ENCODE measurements at regions not wholly inside any gene's neighbourhood (a gene's known extent, or its start where the extent isn't known, plus 50 kb on each side); places are given as distances from the start of the nearest gene placed in this dataset.

- Mint-ChIP-seq H3K36me3 (ENCODE audit: low read depth) (no peaks in the 10 kb centered on the region), H3K27me3 (no peaks in the 10 kb centered on the region), H3K27ac (no peak overlapping the region), H3K4me3 (no peak overlapping the region), H3K9me3 (peaks cover 16% of the 10 kb centered on the region), H3K4me1 (ENCODE audit: low read depth) (no peaks in the 10 kb centered on the region)
- intact Hi-C loops (cut with micrococcal nuclease) = no loop called here
- ChIA-PET CTCF (no interaction called here), POLR2A (no interaction called here)
- ATAC-seq (no peak), DNase-seq (no peak)
- TF ChIP-seq CTCF (IDR thresholded peaks at IDR 0.05) = no peak
Measured at GRCh38 chr6:115398607-115399006, 662.1 kb downstream of the FRK start.

- ATAC-seq (no peak), DNase-seq (no peak)
- no peak for TF ChIP-seq CTCF (IDR thresholded peaks at IDR 0.05)
- Mint-ChIP-seq H3K27ac (no peak overlapping the region), H3K27me3 (no peaks in the 10 kb centered on the region), H3K4me3 (no peak overlapping the region), H3K9me3 (peaks cover 19% of the 10 kb centered on the region), H3K36me3 (ENCODE audit: low read depth) (no peaks in the 10 kb centered on the region), H3K4me1 (ENCODE audit: low read depth) (no peaks in the 10 kb centered on the region)
- intact Hi-C loops (cut with micrococcal nuclease) = no loop called here
- CTCF ChIA-PET = no interaction called here
- POLR2A ChIA-PET = no interaction called here
Measured at GRCh38 chr6:115396112-115396906, 664.4 kb downstream of the FRK start.

- DNase-seq (no peak), ATAC-seq (no peak)
- ChIA-PET CTCF (no interaction called here), POLR2A (no interaction called here)
- Mint-ChIP-seq H3K9me3 (peaks cover 26% of the 10 kb centered on the region), H3K4me3 (no peak overlapping the region), H3K4me1 (ENCODE audit: low read depth) (no peaks in the 10 kb centered on the region), H3K27me3 (no peaks in the 10 kb centered on the region), H3K36me3 (ENCODE audit: low read depth) (no peaks in the 10 kb centered on the region), H3K27ac (no peak overlapping the region)
- TF ChIP-seq CTCF (IDR thresholded peaks at IDR 0.05) = no peak
- intact Hi-C loops (cut with micrococcal nuclease) = no loop called here
Measured at GRCh38 chr6:115393821-115394220, 666.9 kb downstream of the FRK start.

GRCh38 chr6:115370202-115370601 lies 690.5 kb downstream of the FRK start:
- ATAC-seq = no peak
- CTCF ChIA-PET = no interaction called here
- no peak for DNase-seq
- H3K4me3 Mint-ChIP-seq = no peak overlapping the region
- H3K4me1 Mint-ChIP-seq (ENCODE audit: low read depth) = no peaks in the 10 kb centered on the region
- POLR2A ChIA-PET = no interaction called here
- H3K36me3 Mint-ChIP-seq (ENCODE audit: low read depth) = no peaks in the 10 kb centered on the region
- no peaks in the 10 kb centered on the region for H3K27me3 Mint-ChIP-seq
- intact Hi-C loops (cut with micrococcal nuclease) = no loop called here
- no peak for TF ChIP-seq CTCF (IDR thresholded peaks at IDR 0.05)
- H3K9me3 Mint-ChIP-seq = peaks cover 13% of the 10 kb centered on the region
- H3K27ac Mint-ChIP-seq = no peak overlapping the region

GRCh38 chr6:115365783-115366182 lies 694.9 kb downstream of the FRK start:
- no peaks in the 10 kb centered on the region for H3K4me1 Mint-ChIP-seq (ENCODE audit: low read depth)
- no peak for TF ChIP-seq CTCF (IDR thresholded peaks at IDR 0.05)

More at GRCh38 chr6:115365783-115366182, 694.9 kb downstream of the FRK start:
- peaks cover 14% of the 10 kb centered on the region for H3K9me3 Mint-ChIP-seq
- DNase-seq (no peak), ATAC-seq (no peak)
- ChIA-PET POLR2A (no interaction called here), CTCF (no interaction called here)
- no peaks in the 10 kb centered on the region for H3K36me3 Mint-ChIP-seq (ENCODE audit: low read depth)
- no peaks in the 10 kb centered on the region for H3K27me3 Mint-ChIP-seq
- no peak overlapping the region for H3K27ac Mint-ChIP-seq
- intact Hi-C loops (cut with micrococcal nuclease) = no loop called here
- H3K4me3 Mint-ChIP-seq = no peak overlapping the region
